ENCODE measurements at regions not wholly inside any gene's neighbourhood (a gene's known extent, or its start where the extent isn't known, plus 50 kb on each side); places are given as distances from the start of the nearest gene placed in this dataset.

DNA sequence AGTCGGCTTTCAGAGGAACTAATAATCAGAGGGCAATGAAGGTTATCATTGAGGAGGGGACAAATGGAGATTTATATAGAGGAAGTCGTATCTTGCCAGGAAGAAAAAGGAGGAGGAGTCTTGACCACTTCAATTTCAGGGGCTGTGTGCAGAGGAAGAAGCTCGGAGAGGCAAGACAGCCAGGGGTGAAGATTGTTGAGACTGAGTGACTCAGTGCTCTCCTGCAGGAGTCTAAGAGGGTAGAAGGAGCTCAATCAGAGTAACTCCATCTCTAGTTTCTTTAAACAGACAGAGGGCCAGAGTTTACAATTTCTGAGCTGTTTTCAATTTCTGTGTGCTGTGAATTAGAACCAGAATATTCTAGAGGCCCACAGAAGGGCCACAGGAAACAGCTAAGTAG is 439.3 kb upstream of the PRICKLE1 start:
- no peak overlapping the region for H3K4me3 ChIP-seq (ENCODE audit: low read depth, low read length)
- DNase-seq (ENCODE audit: low read depth): peak; percentile 9
- TF ChIP-seq POLR2A (IDR thresholded peaks at IDR 0.05; ENCODE audit: extremely low read depth, insufficient read length) (no peak), MYC (IDR thresholded peaks at IDR 0.05; ENCODE audit: low read depth, low read length) (no peak)
- TF ChIP-seq, protein P1, sequence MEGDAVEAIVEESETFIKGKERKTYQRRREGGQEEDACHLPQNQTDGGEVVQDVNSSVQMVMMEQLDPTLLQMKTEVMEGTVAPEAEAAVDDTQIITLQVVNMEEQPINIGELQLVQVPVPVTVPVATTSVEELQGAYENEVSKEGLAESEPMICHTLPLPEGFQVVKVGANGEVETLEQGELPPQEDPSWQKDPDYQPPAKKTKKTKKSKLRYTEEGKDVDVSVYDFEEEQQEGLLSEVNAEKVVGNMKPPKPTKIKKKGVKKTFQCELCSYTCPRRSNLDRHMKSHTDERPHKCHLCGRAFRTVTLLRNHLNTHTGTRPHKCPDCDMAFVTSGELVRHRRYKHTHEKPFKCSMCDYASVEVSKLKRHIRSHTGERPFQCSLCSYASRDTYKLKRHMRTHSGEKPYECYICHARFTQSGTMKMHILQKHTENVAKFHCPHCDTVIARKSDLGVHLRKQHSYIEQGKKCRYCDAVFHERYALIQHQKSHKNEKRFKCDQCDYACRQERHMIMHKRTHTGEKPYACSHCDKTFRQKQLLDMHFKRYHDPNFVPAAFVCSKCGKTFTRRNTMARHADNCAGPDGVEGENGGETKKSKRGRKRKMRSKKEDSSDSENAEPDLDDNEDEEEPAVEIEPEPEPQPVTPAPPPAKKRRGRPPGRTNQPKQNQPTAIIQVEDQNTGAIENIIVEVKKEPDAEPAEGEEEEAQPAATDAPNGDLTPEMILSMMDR (IDR thresholded peaks at IDR 0.05; ENCODE audit: low read depth, low read length): no peak
- TF ChIP-seq, protein P2, sequence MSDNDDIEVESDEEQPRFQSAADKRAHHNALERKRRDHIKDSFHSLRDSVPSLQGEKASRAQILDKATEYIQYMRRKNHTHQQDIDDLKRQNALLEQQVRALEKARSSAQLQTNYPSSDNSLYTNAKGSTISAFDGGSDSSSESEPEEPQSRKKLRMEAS (IDR thresholded peaks at IDR 0.05; ENCODE audit: low read depth, low read length): no peak

GRCh38 chr12:43022838-43023237 is 433.3 kb upstream of the PRICKLE1 start:
- TF ChIP-seq MYC (IDR thresholded peaks at IDR 0.05; ENCODE audit: low read depth, low read length): no peak
- TF ChIP-seq, protein P1 (IDR thresholded peaks at IDR 0.05; ENCODE audit: low read depth, low read length): no peak
- TF ChIP-seq, protein P2 (IDR thresholded peaks at IDR 0.05; ENCODE audit: low read depth, low read length): no peak
- no peak for TF ChIP-seq POLR2A (IDR thresholded peaks at IDR 0.05; ENCODE audit: extremely low read depth, insufficient read length)
- no peak for DNase-seq (ENCODE audit: low read depth)
- H3K4me3 ChIP-seq (ENCODE audit: low read depth, low read length): no peak overlapping the region

DNA sequence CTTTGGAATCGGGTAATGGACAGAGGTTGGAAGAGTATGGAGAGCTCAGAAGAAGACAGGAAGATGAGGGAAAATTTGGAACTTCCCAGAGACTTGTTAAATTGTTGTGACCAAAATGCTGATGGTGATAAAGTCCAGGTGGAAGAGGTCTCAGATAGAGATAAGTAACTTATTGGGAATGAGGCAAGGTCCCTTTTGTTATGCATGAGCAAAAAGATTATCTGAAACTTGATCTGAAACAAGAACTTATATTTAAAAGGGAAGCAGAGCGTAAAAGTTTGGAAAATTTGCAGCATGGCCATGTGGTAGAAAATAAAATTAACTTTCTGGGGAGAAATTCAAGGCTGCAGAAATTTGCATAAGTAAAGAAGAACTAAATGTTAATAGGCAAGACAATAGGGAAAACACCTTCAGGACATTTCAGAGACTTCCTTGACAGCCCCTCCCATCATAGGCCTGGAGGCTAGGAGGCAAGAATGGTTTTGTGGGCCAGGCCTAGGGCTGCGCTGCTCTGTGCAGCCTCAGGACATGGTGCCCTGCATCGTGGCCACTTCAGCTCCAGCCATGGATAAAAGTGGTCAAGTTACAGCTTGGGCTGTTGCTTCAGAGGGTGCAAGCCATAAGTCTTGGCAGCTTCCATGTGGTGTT is 425.7 kb upstream of the PRICKLE1 start:
- no peak overlapping the region for H3K4me3 ChIP-seq (ENCODE audit: low read depth, low read length)
- TF ChIP-seq POLR2A (IDR thresholded peaks at IDR 0.05; ENCODE audit: extremely low read depth, insufficient read length) (no peak), MYC (IDR thresholded peaks at IDR 0.05; ENCODE audit: low read depth, low read length) (no peak)
- TF ChIP-seq, protein P1 (IDR thresholded peaks at IDR 0.05; ENCODE audit: low read depth, low read length): no peak
- TF ChIP-seq, protein P2 (IDR thresholded peaks at IDR 0.05; ENCODE audit: low read depth, low read length): no peak
- DNase-seq (ENCODE audit: low read depth): no peak

- no peak for DNase-seq (ENCODE audit: low read depth)
- no peak overlapping the region for H3K4me3 ChIP-seq (ENCODE audit: low read depth, low read length)
- no peak for TF ChIP-seq MYC (IDR thresholded peaks at IDR 0.05; ENCODE audit: low read depth, low read length)
- TF ChIP-seq, protein P2 (IDR thresholded peaks at IDR 0.05; ENCODE audit: low read depth, low read length): no peak
- TF ChIP-seq, protein P1 (IDR thresholded peaks at IDR 0.05; ENCODE audit: low read depth, low read length): no peak
- no peak for TF ChIP-seq POLR2A (IDR thresholded peaks at IDR 0.05; ENCODE audit: extremely low read depth, insufficient read length)
These were observed 421.9 kb upstream of the PRICKLE1 start for GRCh38 chr12:43011383-43011926.

- no peak for DNase-seq (ENCODE audit: low read depth)
- H3K4me3 ChIP-seq (ENCODE audit: low read depth, low read length): no peak overlapping the region
- TF ChIP-seq, protein P2 (IDR thresholded peaks at IDR 0.05; ENCODE audit: low read depth, low read length): no peak
- TF ChIP-seq POLR2A (IDR thresholded peaks at IDR 0.05; ENCODE audit: extremely low read depth, insufficient read length) (no peak), MYC (IDR thresholded peaks at IDR 0.05; ENCODE audit: low read depth, low read length) (no peak)
- TF ChIP-seq, protein P1 (IDR thresholded peaks at IDR 0.05; ENCODE audit: low read depth, low read length): no peak
These were observed 420.3 kb upstream of the PRICKLE1 start for GRCh38 chr12:43009846-43010240.
